ENCODE measurements at regions not wholly inside any gene's neighbourhood (a gene's known extent, or its start where the extent isn't known, plus 50 kb on each side); places are given as distances from the start of the nearest gene placed in this dataset.

- no peak for DNase-seq
These were observed 102.7 kb upstream of the NPTX2 start for GRCh38 chr7:98514211-98515031.

- DNase-seq, result no peak
These were observed 105.9 kb upstream of the NPTX2 start for GRCh38 chr7:98511175-98511574.

DNA sequence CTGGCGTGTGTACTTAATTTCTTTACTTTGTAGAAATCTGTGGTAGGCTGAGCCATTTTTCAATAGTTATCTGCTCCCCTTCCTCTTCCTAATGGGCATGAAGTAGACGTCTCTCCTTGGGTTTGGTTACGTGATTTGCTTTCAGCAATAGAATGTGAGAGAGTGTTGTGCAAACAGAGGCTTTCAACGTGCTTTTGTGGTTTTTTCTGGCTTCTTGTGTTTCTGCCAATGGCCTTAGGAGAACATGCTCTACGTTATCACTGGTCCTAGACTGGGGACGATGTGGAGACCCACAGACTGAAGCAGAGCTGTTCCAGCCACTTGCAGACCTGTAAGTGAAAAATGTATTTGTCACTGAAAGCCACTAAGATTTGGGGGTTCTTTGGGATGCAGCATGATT lies 107.2 kb upstream of the NPTX2 start:
- no peak for DNase-seq

DNA sequence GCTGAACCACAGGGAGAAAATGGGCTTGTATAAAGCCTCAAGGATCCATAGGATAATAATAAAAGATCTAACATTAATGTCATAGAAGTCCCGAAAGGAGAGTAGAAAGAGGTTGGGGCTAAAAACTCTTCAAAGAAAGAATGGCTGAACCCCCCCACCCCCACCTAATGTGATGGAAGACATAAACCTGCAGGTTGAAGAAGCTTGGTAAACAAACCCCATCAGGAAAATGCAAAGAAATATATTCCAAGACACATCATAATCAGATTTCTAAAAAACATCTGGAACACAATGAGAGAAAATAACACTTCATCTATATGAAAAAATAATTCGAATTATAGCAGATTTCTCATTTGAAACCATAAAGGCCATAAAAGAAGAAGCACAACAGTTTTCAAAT lies 105.6 kb upstream of the BAIAP2L1 start:
- no peak for DNase-seq

DNA sequence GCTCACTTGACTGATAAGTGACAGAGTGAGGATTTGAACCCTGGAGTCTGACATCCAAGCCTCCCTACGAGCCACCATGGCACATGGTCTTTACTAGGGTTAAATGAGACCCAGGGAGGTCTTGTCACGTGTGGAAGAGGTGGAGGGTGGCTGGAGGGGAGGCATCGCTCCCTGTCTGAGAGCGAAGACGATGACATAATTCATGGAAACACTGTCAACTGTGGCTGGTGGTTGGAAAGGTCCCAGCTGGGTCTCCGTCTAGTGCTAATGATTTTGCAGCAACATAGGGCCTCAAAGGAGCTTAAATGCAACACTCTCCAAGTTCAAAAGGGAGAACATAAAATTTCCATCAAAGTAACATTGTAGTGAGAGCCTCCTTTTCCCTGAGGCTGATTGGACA lies 99.9 kb upstream of the BAIAP2L1 start:
- DNase-seq, result no peak

GRCh38 chr7:98496618-98497017 lies 95.7 kb upstream of the BAIAP2L1 start:
- no peak for DNase-seq

- no peak for DNase-seq
These were observed 94.5 kb upstream of the BAIAP2L1 start for GRCh38 chr7:98495200-98495955.

DNA sequence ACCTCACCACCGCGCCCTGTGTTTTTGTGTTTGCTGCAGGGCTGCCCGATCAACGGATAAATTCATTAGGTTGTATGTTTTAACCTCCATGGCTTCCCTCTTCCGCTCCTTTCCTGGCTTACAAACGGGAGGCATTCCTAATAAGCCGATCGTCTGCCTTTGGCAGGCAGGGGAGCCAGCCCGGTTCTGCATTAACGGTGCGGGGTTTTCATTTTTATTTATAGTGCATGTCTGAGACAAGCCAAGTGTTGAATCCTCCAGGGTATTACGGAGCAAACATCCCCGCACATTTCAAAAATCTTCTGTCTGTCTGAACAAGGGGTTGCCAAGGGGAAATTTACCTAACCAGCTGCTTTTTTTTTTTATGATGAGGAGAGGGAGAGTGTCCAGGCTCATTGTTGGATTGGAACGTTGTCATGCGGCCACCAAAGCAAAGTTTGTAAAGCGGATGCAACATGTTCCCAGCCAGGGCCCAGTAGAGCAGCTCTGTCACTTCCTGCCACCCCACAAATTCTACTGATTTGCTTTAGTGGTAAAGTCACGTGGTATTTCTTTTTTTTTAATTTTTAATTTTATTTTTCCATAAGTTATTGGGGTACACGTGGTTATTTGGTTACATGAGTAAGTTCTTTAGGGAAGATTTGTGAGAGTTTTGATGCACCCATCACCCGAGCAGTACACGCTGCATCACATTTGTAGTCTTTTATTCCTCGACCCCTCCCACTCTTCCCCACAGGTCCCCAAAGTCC lies 92.3 kb upstream of the BAIAP2L1 start:
- DNase-seq, result no peak

DNA sequence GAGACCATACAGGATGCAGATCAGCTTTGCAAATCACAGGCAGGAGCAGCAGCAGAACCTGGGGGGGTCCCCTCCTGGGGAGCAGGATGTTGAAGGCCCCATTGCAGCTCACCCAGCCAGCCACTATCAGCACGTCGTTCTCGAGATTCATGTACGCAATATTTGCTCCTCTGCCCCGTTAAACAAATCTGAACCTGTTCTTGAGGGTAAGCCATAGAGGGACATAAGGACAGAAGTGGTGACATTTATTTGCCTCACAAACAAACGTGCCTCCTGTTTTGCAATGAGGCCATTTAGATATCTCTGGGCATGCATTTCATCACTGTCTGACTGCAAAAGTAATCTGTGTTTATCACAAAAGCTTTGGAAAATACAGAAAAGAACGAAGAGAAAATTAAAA lies 87.3 kb upstream of the BAIAP2L1 start:
- DNase-seq, result no peak

- DNase-seq, result no peak
These were observed 83.2 kb upstream of the BAIAP2L1 start for GRCh38 chr7:98483964-98484545.

DNA sequence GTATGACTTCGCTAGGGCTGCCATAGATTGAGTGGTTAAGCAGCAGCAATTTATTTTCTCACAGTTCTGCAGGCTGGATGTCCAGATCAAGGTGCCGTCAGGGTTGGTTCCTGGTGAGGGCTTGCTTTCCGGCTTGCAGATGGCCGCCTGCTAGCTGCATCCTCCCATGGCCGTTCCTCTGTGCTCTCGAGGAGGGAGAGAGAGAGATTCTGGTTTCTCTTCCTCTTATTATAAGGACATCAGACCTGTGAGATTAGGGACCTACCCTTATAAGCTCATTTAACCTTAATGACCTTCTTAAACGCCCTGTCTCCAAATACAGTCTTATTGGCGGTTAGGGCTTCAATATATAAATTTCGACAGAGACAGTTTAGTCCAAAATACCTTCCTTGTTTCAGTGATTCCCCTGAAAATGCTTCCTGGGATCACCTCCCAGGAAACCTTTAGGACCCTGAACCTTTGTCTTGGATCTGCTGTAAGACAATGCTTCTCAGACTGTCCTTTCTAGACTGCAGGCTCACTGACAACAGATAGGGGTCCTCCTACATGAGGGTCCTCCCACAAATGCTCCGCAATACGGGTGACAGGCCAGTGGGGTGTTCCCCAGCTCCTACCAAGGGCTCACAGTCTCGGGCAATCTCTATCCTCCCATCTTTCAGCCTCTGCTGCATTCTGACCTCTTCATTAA lies 82.5 kb upstream of the BAIAP2L1 start:
- DNase-seq, result no peak

DNA sequence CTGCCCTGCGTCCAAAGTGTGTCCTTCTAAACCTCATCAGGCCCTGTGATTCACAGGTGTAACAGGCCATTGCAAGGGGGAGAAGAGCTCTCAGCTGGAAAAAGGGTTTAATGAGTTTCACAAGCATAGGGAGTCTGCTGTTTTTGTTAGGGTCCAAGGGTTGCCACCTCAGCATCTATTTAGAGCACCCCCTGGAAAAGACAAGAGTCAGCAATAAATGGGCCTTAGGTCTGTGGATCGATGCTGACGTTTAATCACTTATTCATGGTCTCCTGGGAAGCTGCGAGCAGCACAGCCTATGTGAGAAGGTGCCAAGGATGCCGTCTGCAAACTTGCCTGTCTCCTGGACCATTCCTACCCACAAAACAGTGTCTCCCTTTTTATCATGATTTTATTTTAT lies 78.4 kb upstream of the BAIAP2L1 start:
- DNase-seq, result no peak

- no peak for DNase-seq
These were observed 74.5 kb upstream of the BAIAP2L1 start for GRCh38 chr7:98475352-98475751.

GRCh38 chr7:98474558-98474957 lies 73.7 kb upstream of the BAIAP2L1 start:
- DNase-seq, result no peak

GRCh38 chr7:98472521-98472954 lies 71.6 kb upstream of the BAIAP2L1 start:
- no peak for DNase-seq

DNA sequence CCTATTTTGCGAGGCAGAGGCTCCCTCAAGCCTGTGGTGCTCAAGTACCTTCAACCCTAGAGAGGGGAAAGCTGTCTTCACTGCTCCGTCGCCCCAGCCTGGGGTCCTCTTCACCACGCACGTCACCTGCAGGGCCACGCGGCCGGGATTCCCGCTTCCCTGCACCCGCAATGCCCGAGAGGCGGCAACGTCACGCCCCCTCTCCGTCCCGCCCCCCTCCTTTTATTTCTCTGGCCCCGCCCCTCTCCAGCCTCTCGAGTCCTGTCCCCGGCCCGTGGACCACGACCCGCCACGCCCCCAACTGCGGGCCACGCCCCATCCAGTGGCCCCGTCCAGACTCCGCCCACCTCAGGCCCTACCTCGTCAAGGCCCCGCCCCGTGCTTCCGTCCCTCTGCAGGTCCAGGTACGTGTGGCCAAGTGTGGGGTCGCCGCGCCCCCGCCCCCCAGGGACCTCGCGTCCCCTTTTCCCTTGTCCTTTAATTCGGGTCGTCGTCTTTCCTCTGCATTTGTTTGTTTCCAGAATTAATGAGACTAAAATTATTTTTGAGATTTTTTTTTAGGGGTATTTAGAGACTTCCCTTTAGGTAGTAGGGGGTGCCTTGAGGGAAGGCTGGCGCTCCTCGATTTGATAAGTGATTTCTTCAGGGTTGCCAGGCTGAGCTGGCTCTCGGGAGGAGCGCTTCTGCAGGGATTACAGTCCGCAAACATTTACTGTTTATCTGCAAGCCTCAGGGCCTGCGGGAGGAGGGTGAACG lies 69.8 kb upstream of the BAIAP2L1 start:
- DNase-seq, result peak; percentile 28

GRCh38 chr7:98469088-98469487 lies 68.2 kb upstream of the BAIAP2L1 start:
- DNase-seq, result no peak

DNA sequence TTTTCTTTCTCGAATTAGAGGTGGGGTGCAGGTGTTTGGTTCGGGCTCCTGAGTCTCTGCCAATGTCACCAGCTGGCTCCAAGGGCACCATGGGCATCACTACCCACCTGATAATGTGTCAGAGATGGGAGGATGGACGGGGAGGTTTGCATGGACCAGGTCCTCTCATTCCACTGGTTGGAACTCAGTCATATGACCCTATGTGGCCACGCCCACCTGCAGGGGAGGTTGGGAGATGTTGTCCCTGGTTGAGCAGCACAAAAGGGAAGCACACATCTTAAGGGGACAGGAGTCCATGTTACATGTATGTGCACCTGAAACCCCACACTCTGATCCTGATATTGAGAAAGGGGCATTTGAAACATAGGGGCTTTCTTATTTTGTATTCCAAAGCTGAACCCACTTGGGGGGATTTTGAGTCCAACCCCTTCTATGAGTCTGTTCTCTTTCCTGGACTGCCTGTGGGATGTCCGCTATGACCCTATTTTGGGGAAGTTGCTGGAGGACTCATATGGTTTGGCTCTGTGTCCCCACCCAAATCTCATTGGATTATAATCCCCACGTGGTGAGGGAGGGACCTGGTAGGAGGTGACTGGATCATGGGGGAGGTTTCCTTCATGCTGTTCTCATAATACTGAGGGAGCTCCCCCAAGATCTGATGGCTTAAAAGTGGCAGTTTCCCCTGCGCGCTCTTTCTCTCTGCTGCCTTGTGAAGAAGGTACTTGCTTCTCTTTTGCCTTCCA lies 66.9 kb upstream of the BAIAP2L1 start:
- no peak for DNase-seq

GRCh38 chr7:98465022-98465421 lies 64.1 kb upstream of the BAIAP2L1 start:
- DNase-seq, result no peak

- no peak for DNase-seq
These were observed 63.7 kb upstream of the BAIAP2L1 start for GRCh38 chr7:98464558-98464940.

Measured in NCI-H146 (cell line).